Esophagus muscularis mucosa (tissue), 3 donors: ENCODE measurements at regions not wholly inside any gene's neighbourhood (a gene's known extent, or its start where the extent isn't known, plus 50 kb on each side); places are given as distances from the start of the nearest gene placed in this dataset.

Experiments
- POLR2A ChIP-seq: fragments of 450-650 bp; IDR thresholded peaks from one replicate; pipeline ENCODE4 v1.6.1; 2017; ENCODE audit warnings: antibody characterized with exemption, moderate library complexity, mild to moderate bottlenecking, low read depth
- POLR2AphosphoS5 ChIP-seq, 2 donors: sonication (generic); formaldehyde crosslinking; IDR thresholded peaks; one replicate each; pipeline ENCODE4 v1.6.1; 2017; ENCODE audit warnings: antibody characterized with exemption in 2 of 2
- TF ChIP-seq, protein P1 (sequence below), 3 experiments: fragments of 200-600 bp in 2 of 3; fragments of 450-650 bp in 1 of 3; sonication (generic) in 2 of 3; IDR thresholded peaks; one replicate each; pipeline ENCODE4 v1.5.1; 2017 to 2019; ENCODE audit warnings: antibody characterized with exemption in 3 of 3, mild to moderate bottlenecking in 2 of 3, moderate library complexity in 1 of 3

DNA sequence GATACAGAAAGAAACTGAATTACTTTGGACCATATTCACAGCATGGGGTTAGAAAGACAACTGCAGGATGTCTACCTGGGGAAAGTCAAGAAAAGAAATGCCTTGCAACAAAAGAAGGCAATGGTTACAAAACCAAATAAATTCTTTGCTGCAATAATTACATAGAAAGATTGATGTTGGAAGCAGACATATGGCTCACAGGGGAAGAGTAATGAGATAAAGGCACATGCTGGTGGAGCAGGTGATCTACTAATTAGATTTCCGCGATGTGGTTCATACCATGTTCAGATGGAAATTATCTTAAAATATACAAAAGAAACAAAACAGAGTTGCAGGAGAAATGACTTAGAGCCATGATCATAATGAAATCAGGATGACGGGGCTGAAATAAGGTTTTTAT is 718.8 kb upstream of the PKDCC start:
- TF ChIP-seq POLR2A (no peak), POLR2AphosphoS5 (IDR thresholded peaks at IDR 0.05) (no peak)
- TF ChIP-seq, protein P1, sequence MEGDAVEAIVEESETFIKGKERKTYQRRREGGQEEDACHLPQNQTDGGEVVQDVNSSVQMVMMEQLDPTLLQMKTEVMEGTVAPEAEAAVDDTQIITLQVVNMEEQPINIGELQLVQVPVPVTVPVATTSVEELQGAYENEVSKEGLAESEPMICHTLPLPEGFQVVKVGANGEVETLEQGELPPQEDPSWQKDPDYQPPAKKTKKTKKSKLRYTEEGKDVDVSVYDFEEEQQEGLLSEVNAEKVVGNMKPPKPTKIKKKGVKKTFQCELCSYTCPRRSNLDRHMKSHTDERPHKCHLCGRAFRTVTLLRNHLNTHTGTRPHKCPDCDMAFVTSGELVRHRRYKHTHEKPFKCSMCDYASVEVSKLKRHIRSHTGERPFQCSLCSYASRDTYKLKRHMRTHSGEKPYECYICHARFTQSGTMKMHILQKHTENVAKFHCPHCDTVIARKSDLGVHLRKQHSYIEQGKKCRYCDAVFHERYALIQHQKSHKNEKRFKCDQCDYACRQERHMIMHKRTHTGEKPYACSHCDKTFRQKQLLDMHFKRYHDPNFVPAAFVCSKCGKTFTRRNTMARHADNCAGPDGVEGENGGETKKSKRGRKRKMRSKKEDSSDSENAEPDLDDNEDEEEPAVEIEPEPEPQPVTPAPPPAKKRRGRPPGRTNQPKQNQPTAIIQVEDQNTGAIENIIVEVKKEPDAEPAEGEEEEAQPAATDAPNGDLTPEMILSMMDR (IDR thresholded peaks at IDR 0.05), result no peak
